ENCODE measurements at regions not wholly inside any gene's neighbourhood (a gene's known extent, or its start where the extent isn't known, plus 50 kb on each side); places are given as distances from the start of the nearest gene placed in this dataset.
"Not testable (repeated sequence)": the region's sequence is repeated elsewhere in the genome, so short reads cannot be mapped to it uniquely, and the experiment has no call there.

GRCh38 chr3:3686907-3687648, 112.2 kb upstream of the LRRN1 start:
- DNase-seq = no peak

- no peak for DNase-seq
Measured at GRCh38 chr3:3685721-3686120, 113.5 kb upstream of the LRRN1 start.

GRCh38 chr3:3683261-3683660, 116.0 kb upstream of the LRRN1 start:
- no peak for DNase-seq

GRCh38 chr3:3675801-3676200, 123.4 kb upstream of the LRRN1 start:
- DNase-seq = no peak

- no peak for DNase-seq
Measured at GRCh38 chr3:3675186-3675585, 124.0 kb upstream of the LRRN1 start.

GRCh38 chr3:3666664-3667063, 132.6 kb upstream of the LRRN1 start:
- DNase-seq = no peak

GRCh38 chr3:3665961-3666640, 133.1 kb upstream of the LRRN1 start:
- DNase-seq = no peak

- no peak for DNase-seq
Measured at GRCh38 chr3:3665546-3665945, 133.7 kb upstream of the LRRN1 start.

GRCh38 chr3:3664935-3665334, 134.3 kb upstream of the LRRN1 start:
- DNase-seq = no peak

GRCh38 chr3:3662610-3663009, 136.6 kb upstream of the LRRN1 start:
- no peak for DNase-seq

GRCh38 chr3:3654916-3655315, 144.3 kb upstream of the LRRN1 start:
- DNase-seq = no peak

- no peak for DNase-seq
Measured at GRCh38 chr3:3648988-3649679, 150.1 kb upstream of the LRRN1 start.

GRCh38 chr3:3646934-3647333, 152.3 kb upstream of the LRRN1 start:
- DNase-seq = no peak

- DNase-seq = not testable (repeated sequence)
Measured at GRCh38 chr3:3646103-3646844, 153.0 kb upstream of the LRRN1 start.

- DNase-seq = no peak
Measured at GRCh38 chr3:3641877-3642455, 157.3 kb upstream of the LRRN1 start.

- no peak for DNase-seq
Measured at GRCh38 chr3:3639078-3639477, 160.2 kb upstream of the LRRN1 start.

GRCh38 chr3:3636815-3637214, 162.4 kb upstream of the LRRN1 start:
- no peak for DNase-seq

GRCh38 chr3:3635109-3635508, 164.1 kb upstream of the LRRN1 start:
- DNase-seq = no peak

- DNase-seq = no peak
Measured at GRCh38 chr3:3634326-3634725, 164.9 kb upstream of the LRRN1 start.

- no peak for DNase-seq
Measured at GRCh38 chr3:3633761-3634160, 165.5 kb upstream of the LRRN1 start.

- DNase-seq = peak; percentile 81
Measured at GRCh38 chr3:3632449-3632848, 166.8 kb upstream of the LRRN1 start.

- DNase-seq = no peak
Measured at GRCh38 chr3:3631114-3631513, 168.1 kb upstream of the LRRN1 start.

- no peak for DNase-seq
Measured at GRCh38 chr3:3629911-3630310, 169.3 kb upstream of the LRRN1 start.
